Gastroesophageal sphincter (tissue), 3 donors: ENCODE measurements at regions not wholly inside any gene's neighbourhood (a gene's known extent, or its start where the extent isn't known, plus 50 kb on each side); places are given as distances from the start of the nearest gene placed in this dataset.

Experiments used
- POLR2A ChIP-seq, 2 donors: fragments of 450-650 bp; IDR thresholded peaks; one replicate each; pipeline ENCODE4 v1.6.1; 2017; ENCODE audit warnings: antibody characterized with exemption in 2 of 2, mild to moderate bottlenecking in 2 of 2, moderate library complexity in 1 of 2
- TF ChIP-seq, protein P1 (sequence below), 4 experiments: fragments of 200-600 bp in 2 of 4; fragments of 450-650 bp in 2 of 4; sonication (generic) in 1 of 4; IDR thresholded peaks; one replicate each; pipeline ENCODE4 v1.5.1; 2017 to 2019; ENCODE audit warnings: antibody characterized with exemption in 4 of 4, mild to moderate bottlenecking in 2 of 4, moderate library complexity in 2 of 4

- TF ChIP-seq, protein P1, sequence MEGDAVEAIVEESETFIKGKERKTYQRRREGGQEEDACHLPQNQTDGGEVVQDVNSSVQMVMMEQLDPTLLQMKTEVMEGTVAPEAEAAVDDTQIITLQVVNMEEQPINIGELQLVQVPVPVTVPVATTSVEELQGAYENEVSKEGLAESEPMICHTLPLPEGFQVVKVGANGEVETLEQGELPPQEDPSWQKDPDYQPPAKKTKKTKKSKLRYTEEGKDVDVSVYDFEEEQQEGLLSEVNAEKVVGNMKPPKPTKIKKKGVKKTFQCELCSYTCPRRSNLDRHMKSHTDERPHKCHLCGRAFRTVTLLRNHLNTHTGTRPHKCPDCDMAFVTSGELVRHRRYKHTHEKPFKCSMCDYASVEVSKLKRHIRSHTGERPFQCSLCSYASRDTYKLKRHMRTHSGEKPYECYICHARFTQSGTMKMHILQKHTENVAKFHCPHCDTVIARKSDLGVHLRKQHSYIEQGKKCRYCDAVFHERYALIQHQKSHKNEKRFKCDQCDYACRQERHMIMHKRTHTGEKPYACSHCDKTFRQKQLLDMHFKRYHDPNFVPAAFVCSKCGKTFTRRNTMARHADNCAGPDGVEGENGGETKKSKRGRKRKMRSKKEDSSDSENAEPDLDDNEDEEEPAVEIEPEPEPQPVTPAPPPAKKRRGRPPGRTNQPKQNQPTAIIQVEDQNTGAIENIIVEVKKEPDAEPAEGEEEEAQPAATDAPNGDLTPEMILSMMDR (IDR thresholded peaks at IDR 0.05): no peak
- TF ChIP-seq POLR2A (IDR thresholded peaks at IDR 0.05): no peak
These were observed 118.9 kb upstream of the SLC34A2 start for GRCh38 chr4:25536564-25537320.
